Stomach (tissue), 4 donors: ENCODE measurements at regions not wholly inside any gene's neighbourhood (a gene's known extent, or its start where the extent isn't known, plus 50 kb on each side); places are given as distances from the start of the nearest gene placed in this dataset.

Source experiments
- CTCF ChIP-seq, 7 experiments: fragments of 450-650 bp in 4 of 7; fragments of 200-600 bp in 3 of 7; sonication (generic) in 3 of 7; IDR thresholded peaks; one replicate each; pipeline ENCODE4 v1.5.1; 2016 to 2019; ENCODE audit warnings: antibody characterized with exemption in 7 of 7, control low read depth in 2 of 7, mild to moderate bottlenecking in 1 of 7
- EP300 ChIP-seq: sonication (generic); formaldehyde crosslinking; IDR thresholded peaks from one replicate; pipeline ENCODE4 v1.6.1; 2017; ENCODE audit warnings: antibody characterized with exemption
- POLR2AphosphoS5 ChIP-seq, 3 donors: sonication (generic); formaldehyde crosslinking; IDR thresholded peaks; one replicate each; pipeline ENCODE4 v1.6.1; 2016; ENCODE audit warnings: antibody characterized with exemption in 3 of 3

GRCh38 chr3:107945417-107946094, 145.3 kb downstream of the CD47 start:
- TF ChIP-seq CTCF (IDR thresholded peaks at IDR 0.05), result no peak
- TF ChIP-seq POLR2AphosphoS5 (IDR thresholded peaks at IDR 0.05), result no peak
- TF ChIP-seq EP300, result no peak
